PFSK-1 (cell line): ENCODE measurements at regions not wholly inside any gene's neighbourhood (a gene's known extent, or its start where the extent isn't known, plus 50 kb on each side); places are given as distances from the start of the nearest gene placed in this dataset.

ENCODE experiments used
- POLR2AphosphoS5 ChIP-seq: IDR thresholded peaks from 2 replicates; pipeline ENCODE4 v1.6.1; 2012; ENCODE audit warnings: low read depth, mild to moderate bottlenecking, control low read depth, low read length, moderate library complexity
- TAF1 ChIP-seq: IDR thresholded peaks from 2 replicates; pipeline ENCODE4 v1.6.1; 2012; ENCODE audit warnings: low read length, control low read depth, borderline replicate concordance; ENCODE audit not compliant: insufficient read depth
- TF ChIP-seq, protein P1 (sequence below), 2 experiments: IDR thresholded peaks; 2 replicates each; pipeline versions ENCODE4 v1.6.1 to v1.8.0; 2011 to 2012; ENCODE audit warnings: low read depth in 2 of 2, low read length in 2 of 2, control low read depth in 1 of 2, inconsistent platforms in 1 of 2, mild to moderate bottlenecking in 1 of 2, moderate library complexity in 1 of 2; ENCODE audit not compliant: insufficient read depth in 1 of 2

DNA sequence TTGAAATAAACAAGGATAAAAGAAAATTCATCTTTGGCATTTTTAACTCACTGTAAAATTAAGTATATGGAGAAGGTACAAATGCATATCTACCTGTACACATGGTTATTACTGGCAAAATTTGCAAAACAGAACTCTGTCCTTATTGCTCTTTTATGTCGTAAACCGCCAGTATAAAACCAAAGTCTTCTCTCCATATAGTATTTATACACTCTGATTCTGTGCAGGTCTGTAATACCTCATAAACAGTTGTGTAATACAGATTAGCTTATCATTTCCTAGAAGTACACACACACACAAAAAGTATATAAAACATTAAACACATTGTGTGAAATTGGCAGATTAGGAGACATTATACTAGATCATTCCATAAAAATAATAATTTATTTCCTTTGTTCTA lies 406.6 kb upstream of the ANO3 start:
- TF ChIP-seq POLR2AphosphoS5 (no peak), TAF1 (no peak)
- TF ChIP-seq, protein P1, sequence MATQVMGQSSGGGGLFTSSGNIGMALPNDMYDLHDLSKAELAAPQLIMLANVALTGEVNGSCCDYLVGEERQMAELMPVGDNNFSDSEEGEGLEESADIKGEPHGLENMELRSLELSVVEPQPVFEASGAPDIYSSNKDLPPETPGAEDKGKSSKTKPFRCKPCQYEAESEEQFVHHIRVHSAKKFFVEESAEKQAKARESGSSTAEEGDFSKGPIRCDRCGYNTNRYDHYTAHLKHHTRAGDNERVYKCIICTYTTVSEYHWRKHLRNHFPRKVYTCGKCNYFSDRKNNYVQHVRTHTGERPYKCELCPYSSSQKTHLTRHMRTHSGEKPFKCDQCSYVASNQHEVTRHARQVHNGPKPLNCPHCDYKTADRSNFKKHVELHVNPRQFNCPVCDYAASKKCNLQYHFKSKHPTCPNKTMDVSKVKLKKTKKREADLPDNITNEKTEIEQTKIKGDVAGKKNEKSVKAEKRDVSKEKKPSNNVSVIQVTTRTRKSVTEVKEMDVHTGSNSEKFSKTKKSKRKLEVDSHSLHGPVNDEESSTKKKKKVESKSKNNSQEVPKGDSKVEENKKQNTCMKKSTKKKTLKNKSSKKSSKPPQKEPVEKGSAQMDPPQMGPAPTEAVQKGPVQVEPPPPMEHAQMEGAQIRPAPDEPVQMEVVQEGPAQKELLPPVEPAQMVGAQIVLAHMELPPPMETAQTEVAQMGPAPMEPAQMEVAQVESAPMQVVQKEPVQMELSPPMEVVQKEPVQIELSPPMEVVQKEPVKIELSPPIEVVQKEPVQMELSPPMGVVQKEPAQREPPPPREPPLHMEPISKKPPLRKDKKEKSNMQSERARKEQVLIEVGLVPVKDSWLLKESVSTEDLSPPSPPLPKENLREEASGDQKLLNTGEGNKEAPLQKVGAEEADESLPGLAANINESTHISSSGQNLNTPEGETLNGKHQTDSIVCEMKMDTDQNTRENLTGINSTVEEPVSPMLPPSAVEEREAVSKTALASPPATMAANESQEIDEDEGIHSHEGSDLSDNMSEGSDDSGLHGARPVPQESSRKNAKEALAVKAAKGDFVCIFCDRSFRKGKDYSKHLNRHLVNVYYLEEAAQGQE (IDR thresholded peaks at IDR 0.05; ENCODE audit: insufficient read depth in 1 of 2, low read depth in 2 of 2, low read length in 2 of 2) = no peak
